Activated T-helper 9 cell treated with anti-CD3 and anti-CD28 coated beads, Interleukin-2, amount 50 U/mL, for 16 hours (primary cell): ENCODE measurements at regions not wholly inside any gene's neighbourhood (a gene's known extent, or its start where the extent isn't known, plus 50 kb on each side); places are given as distances from the start of the nearest gene placed in this dataset.
"Not testable (repeated sequence)": the region's sequence is repeated elsewhere in the genome, so short reads cannot be mapped to it uniquely, and the experiment has no call there.

Source experiments
- DNase-seq: peaks from one replicate; pipeline ENCODE4 v3.0.0-alpha.2; 2020; ENCODE audit warnings: low read depth

DNA sequence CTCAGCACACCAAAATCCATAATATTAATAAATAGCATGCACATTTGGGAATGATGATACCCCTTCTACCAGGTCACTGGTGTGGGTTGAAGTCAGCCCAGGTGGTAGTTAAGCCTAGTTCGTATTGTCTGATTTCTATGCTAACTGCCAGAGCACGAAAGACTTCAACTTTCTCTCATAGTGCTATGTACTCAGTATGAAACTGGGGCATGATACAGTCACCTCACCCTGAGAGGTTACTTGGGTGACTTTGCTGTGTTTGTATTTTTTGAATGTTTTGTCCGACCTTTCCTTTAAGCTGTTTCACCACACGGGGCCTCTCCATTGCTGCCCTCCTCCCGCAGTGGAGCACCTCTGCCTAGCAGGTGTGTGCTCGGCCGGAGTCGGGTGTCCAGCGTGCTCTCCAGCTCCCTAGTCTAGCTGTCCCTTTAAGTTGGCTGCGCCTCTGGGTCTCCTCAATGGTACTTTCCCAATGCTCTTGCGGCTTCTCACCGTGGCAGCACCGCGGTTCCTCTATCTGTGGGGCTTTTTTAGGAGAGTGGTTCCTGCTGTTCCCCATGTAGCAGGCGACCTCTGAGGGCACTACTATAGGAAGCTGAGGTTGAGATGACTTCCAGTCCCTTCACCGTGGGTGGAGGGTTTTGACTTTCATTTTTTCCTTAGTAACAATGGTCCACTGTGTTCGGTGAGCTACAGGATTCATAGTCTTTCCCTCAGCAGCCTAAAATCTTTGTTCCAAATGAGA, 524.0 kb upstream of the PFKP start:
- no peak for DNase-seq

DNA sequence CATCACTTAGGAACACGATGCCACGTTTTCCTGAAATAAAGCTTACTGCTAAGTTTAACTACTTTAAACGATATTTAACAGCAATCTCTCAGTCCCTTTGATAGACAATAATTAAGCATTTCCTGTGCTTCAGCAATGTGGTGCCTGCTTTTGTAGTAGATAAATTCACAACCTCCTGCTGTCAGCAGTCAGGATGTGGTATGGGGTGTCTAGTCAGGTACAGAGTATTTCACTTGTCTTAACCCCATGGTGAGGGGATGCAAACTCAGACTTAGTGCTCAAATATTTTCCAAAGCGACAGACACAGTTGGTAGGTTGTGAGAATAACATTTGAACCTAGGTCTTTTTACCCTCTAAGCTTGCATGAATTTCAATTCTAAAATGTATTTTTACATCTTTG, 526.2 kb upstream of the PFKP start:
- no peak for DNase-seq

DNA sequence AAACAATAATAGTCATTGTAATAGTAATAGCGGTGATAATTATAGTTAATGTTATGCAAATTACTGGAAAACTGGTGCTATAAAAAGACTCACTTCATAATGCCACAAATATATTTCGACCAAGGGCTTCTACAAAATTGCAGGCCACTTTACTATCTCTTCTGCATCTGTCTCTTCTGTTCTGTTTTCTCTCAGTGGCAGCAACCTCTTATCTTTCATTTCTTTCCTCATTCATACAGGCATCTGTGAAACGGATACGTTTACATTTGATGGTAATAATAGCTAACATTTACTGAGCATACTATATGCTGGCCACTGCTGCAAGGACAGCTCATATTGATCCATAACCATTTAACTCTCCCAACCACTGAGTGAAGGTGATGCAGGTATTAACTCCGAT, 537.4 kb upstream of the PFKP start:
- DNase-seq, result no peak

- DNase-seq, result no peak
Measured at GRCh38 chr10:2525781-2526180, 541.6 kb upstream of the PFKP start.

- no peak for DNase-seq
Measured at GRCh38 chr10:2519139-2519538, 548.2 kb upstream of the PFKP start.

GRCh38 chr10:2509081-2509531, 558.2 kb upstream of the PFKP start:
- no peak for DNase-seq

GRCh38 chr10:2501366-2501940, 565.9 kb upstream of the PFKP start:
- not testable (repeated sequence) for DNase-seq

GRCh38 chr10:2494399-2494798, 572.9 kb upstream of the PFKP start:
- no peak for DNase-seq

DNA sequence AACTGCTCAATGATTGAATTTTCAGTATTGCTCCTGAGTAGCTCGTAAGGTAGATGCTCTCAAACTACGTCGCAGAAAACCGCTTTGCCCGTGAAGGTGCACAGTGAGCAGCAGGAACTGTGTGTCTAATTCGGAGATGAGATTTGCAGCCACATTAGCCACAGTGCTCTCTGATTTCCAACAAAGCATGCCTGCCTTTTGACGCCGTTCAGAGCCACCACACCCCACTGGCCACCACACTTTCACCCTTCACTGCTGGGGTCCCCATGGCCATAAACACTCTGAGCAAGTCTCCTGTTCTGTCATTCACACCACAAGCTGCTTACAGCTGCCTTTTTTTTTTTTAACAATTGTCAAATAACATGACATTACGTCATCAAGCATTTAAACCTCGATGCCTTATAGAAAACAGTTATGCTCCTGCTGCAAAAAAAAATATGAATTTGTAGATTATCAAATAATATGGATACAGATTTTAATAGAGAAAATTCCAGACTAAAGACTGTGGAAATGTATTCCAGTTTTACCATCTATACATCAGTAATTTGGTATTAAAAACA, 578.8 kb upstream of the PFKP start:
- no peak for DNase-seq

DNA sequence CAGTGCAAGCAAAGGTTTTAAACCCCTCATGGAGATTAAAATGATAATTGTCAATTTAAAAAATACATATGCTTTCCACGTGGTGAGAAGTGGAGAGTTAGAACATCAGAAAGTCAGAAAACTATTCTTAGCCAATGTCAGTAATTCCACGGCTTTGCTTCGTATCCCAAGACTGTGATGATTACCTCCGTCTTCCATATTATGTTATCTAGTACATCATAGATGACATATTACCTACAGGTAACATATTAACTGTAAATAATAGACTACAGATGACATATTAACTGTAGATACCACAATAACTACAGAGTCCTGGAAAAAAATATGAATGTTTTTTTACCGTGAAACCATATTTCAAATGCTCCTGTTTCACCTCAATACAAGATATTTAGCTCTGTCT, 579.4 kb upstream of the PFKP start:
- DNase-seq, result no peak

GRCh38 chr10:2478656-2479055, 588.7 kb upstream of the PFKP start:
- no peak for DNase-seq

GRCh38 chr10:2476812-2477553, 590.4 kb upstream of the PFKP start:
- DNase-seq, result no peak

DNA sequence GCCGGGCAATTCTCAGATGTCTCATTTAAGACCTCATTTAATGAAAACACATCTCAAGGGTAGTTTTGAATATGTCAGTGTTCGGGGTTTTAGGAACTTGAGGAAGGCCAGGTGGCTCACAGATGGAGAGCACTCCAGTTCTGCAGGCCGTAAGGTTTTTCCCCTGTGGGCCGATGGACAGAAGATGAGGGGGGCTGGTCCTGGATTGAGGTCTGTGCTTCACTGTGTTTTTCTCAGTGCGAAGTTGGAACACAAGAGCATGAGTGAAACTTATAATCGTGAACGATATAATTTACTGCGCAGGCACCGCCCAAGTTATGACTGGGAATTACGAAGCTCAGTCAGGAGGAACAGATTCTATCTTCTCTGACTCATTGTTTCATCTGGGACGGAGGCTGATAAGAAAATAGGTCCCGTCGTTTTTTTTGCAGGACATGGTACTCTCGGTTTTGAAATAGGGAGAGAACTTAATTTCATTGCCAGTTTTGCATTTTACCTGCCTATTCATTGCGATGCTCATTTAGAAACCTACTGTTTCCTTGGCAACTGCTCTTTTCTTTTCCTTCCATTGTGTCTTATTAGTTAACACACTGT, 591.0 kb upstream of the PFKP start:
- DNase-seq, result no peak

- no peak for DNase-seq
Measured at GRCh38 chr10:2475711-2476217, 591.6 kb upstream of the PFKP start.

GRCh38 chr10:2471811-2472210, 595.5 kb upstream of the PFKP start:
- DNase-seq, result no peak

- no peak for DNase-seq
Measured at GRCh38 chr10:2469802-2470201, 597.5 kb upstream of the PFKP start.

GRCh38 chr10:2464483-2464882, 602.9 kb upstream of the PFKP start:
- DNase-seq, result no peak

- no peak for DNase-seq
Measured at GRCh38 chr10:2463316-2463715, 604.0 kb upstream of the PFKP start.

GRCh38 chr10:2462581-2462980, 604.8 kb upstream of the PFKP start:
- DNase-seq, result no peak

DNA sequence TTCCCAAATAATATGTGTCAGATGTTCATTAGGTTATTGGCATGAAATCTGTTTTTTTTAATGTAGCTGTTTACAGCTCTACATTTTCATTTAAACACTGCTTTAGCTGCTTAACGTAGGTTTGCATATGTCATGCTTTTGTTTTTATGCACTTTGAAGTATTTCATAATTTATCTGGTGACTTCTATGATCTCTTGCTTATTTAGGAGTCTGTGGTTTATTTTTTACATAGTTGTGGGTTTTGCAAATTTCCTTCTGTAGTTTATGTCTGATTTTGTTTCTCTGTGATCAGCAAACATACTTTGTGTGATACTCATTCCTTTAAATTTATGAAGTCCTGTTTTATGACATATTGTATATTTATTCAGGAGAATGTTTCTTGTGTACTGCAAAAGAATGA, 606.5 kb upstream of the PFKP start:
- no peak for DNase-seq

DNA sequence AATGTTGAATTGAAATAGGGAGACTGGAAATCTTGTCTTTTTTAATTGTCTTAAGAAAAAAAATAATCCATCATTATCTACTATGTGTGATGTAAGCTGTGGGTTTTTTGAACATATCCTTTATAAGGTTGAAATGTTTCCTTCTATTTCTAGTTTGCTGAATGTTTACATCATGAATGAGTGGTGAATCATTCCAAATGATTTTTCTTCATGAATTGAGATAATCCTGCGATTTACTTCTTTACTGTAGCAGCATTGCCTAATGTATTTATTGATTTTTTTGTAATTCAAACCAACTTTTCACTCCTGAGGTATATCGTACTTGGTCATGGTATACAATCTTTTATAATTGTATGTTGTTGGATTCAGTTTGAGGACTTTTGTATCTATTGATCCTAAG, 607.6 kb upstream of the PFKP start:
- DNase-seq, result no peak

- DNase-seq, result no peak
Measured at GRCh38 chr10:2456834-2457233, 610.5 kb upstream of the PFKP start.
